Right lobe of liver (tissue), 4 donors: ENCODE measurements at regions not wholly inside any gene's neighbourhood (a gene's known extent, or its start where the extent isn't known, plus 50 kb on each side); places are given as distances from the start of the nearest gene placed in this dataset.

Experiments
- CTCF ChIP-seq, 4 donors: fragments of 200-600 bp in 3 of 4; fragments of 450-650 bp in 1 of 4; IDR thresholded peaks; one replicate each; pipeline versions ENCODE4 v1.5.1 to v1.8.0; 2016 to 2022; ENCODE audit warnings: antibody characterized with exemption in 4 of 4, mild to moderate bottlenecking in 2 of 4
- POLR2A ChIP-seq: fragments of 450-650 bp; IDR thresholded peaks from one replicate; pipeline ENCODE4 v1.6.1; 2017; ENCODE audit warnings: antibody characterized with exemption, mild to moderate bottlenecking
- donor health status: DM: no; HTN: no; CAD: no.
- donor health status: DM: no; HTN: no; CAD: no.
- donor health status: DM: no; HTN: yes; CAD: no.

- TF ChIP-seq CTCF (IDR thresholded peaks at IDR 0.05) (no peak), POLR2A (no peak)
Observed at GRCh38 chr3:31224936-31225335, 307.8 kb upstream of the STT3B start.
